CD14-positive monocyte (primary cell): ENCODE measurements at regions not wholly inside any gene's neighbourhood (a gene's known extent, or its start where the extent isn't known, plus 50 kb on each side); places are given as distances from the start of the nearest gene placed in this dataset.
"Not testable (repeated sequence)": the region's sequence is repeated elsewhere in the genome, so short reads cannot be mapped to it uniquely, and the experiment has no call there.

ENCODE experiments used
- DNase-seq, 3 donors: peaks; one replicate each; pipeline ENCODE4 v3.0.0-alpha.2; 2011 to 2022
- H2AFZ ChIP-seq: 2 replicates; pipeline ENCODE4 v1.6.0; 2012; ENCODE audit warnings: mild to moderate bottlenecking, low read depth, low read length, inconsistent platforms; ENCODE audit not compliant: insufficient read depth, poor library complexity, severe bottlenecking
- H3K27ac ChIP-seq, 2 donors: 1 replicate in 1 of 2; 2 replicates in 1 of 2; pipeline ENCODE4 v1.5.1; 2012 to 2013; ENCODE audit warnings: low read length in 2 of 2, control low read depth in 1 of 2, inconsistent platforms in 1 of 2, low read depth in 1 of 2, mild to moderate bottlenecking in 1 of 2
- H3K27me3 ChIP-seq, 2 donors: one replicate each; pipeline versions ENCODE4 v1.6.0 to v1.6.1; 2011 to 2013; ENCODE audit warnings: low read length in 2 of 2; ENCODE audit not compliant: control insufficient read depth in 2 of 2, insufficient read depth in 2 of 2
- H3K36me3 ChIP-seq, 2 donors: replicated peaks in 1 of 2; 1 replicate in 1 of 2; 2 replicates in 1 of 2; pipeline versions ENCODE4 v1.5.1 to v1.6.1; 2012 to 2013; ENCODE audit warnings: low read length in 2 of 2, control low read depth in 1 of 2, inconsistent platforms in 1 of 2, mild to moderate bottlenecking in 1 of 2; ENCODE audit not compliant: insufficient read depth in 2 of 2, control insufficient read depth in 1 of 2
- H3K4me1 ChIP-seq, 2 donors: 1 replicate in 1 of 2; 2 replicates in 1 of 2; pipeline versions ENCODE4 v1.5.1 to v1.6.1; 2012 to 2013; ENCODE audit warnings: low read length in 2 of 2, control low read depth in 1 of 2, inconsistent platforms in 1 of 2, mild to moderate bottlenecking in 1 of 2, moderate library complexity in 1 of 2; ENCODE audit not compliant: insufficient read depth in 2 of 2, control insufficient read depth in 1 of 2
- H3K4me2 ChIP-seq: replicated peaks from 2 replicates; pipeline ENCODE3; 2012; ENCODE audit warnings: low read length, moderate library complexity, mild to moderate bottlenecking; ENCODE audit not compliant: poor library complexity, severe bottlenecking; ENCODE audit errors: extremely low read depth
- H3K4me3 ChIP-seq, 3 experiments: fragments of 200-600 bp in 1 of 3; sonication (generic) in 1 of 3; replicated peaks in 1 of 3; 1 replicate in 2 of 3; 2 replicates in 1 of 3; pipeline ENCODE4 v1.5.1; 2011 to 2013; ENCODE audit warnings: low read length in 3 of 3, mild to moderate bottlenecking in 3 of 3, control low read depth in 2 of 3, low read depth in 2 of 3, inconsistent platforms in 1 of 3, moderate library complexity in 1 of 3
- H3K79me2 ChIP-seq: 2 replicates; pipeline ENCODE4 v1.6.0; 2012; ENCODE audit warnings: mild to moderate bottlenecking, control low read depth, inconsistent platforms, low read length, moderate library complexity; ENCODE audit not compliant: insufficient read depth
- H3K9ac ChIP-seq: 2 replicates; pipeline ENCODE4 v1.6.0; 2017; ENCODE audit warnings: low read length, mild to moderate bottlenecking; ENCODE audit not compliant: insufficient read depth, poor library complexity, severe bottlenecking
- H3K9me3 ChIP-seq, 2 donors: replicated peaks in 1 of 2; 1 replicate in 1 of 2; 2 replicates in 1 of 2; pipeline versions ENCODE4 v1.5.1 to v1.6.1; 2012 to 2013; ENCODE audit warnings: low read length in 2 of 2, control low read depth in 1 of 2; ENCODE audit not compliant: control insufficient read depth in 1 of 2, insufficient read depth in 1 of 2
- H4K20me1 ChIP-seq: 2 replicates; pipeline ENCODE4 v1.6.0; 2012; ENCODE audit warnings: mild to moderate bottlenecking, low read length, control low read depth, moderate library complexity; ENCODE audit not compliant: insufficient read depth
- H3K27ac Mint-ChIP-seq, 7 donors: one replicate each; pipeline ENCODE4 v1.8.0; 2020; ENCODE audit warnings: mild to moderate bottlenecking in 7 of 7, mixed read lengths in 7 of 7, moderate library complexity in 6 of 7, inconsistent platforms in 2 of 7
- H3K27me3 Mint-ChIP-seq, 3 donors: one replicate each; pipeline ENCODE4 v1.8.0; 2021 to 2022; ENCODE audit warnings: low read depth in 3 of 3, mild to moderate bottlenecking in 3 of 3, mixed read lengths in 3 of 3, moderate library complexity in 3 of 3, inconsistent platforms in 1 of 3
- H3K36me3 Mint-ChIP-seq, 2 donors: one replicate each; pipeline ENCODE4 v1.8.0; 2020; ENCODE audit warnings: mixed read lengths in 2 of 2, inconsistent platforms in 1 of 2, mild to moderate bottlenecking in 1 of 2
- H3K4me1 Mint-ChIP-seq: one replicate; pipeline ENCODE4 v1.8.0; 2020; ENCODE audit warnings: mild to moderate bottlenecking, mixed read lengths
- H3K4me3 Mint-ChIP-seq, 2 donors: one replicate each; pipeline ENCODE4 v1.8.0; 2020; ENCODE audit warnings: mild to moderate bottlenecking in 2 of 2, mixed read lengths in 2 of 2, moderate library complexity in 1 of 2
- H3K9me3 Mint-ChIP-seq, 7 donors: one replicate each; pipeline ENCODE4 v1.8.0; 2020 to 2022; ENCODE audit warnings: mixed read lengths in 7 of 7, mild to moderate bottlenecking in 6 of 7, moderate library complexity in 6 of 7, inconsistent platforms in 2 of 7
- WGBS: methylation state at CpG from one replicate; pipeline ENCODE4 v1.1.5; 2013; ENCODE audit warnings: missing lambda C conversion rate; ENCODE audit not compliant: insufficient coverage; 5-methylcytosine and 5-hydroxymethylcytosine counted together
- intact Hi-C, 2 donors: fragments of 100-400 bp; cut with micrococcal nuclease; formaldehyde crosslinking; loops; one replicate each; pipeline versions ENCODE4 v1.15.0 to v1.15.1; 2023

DNA sequence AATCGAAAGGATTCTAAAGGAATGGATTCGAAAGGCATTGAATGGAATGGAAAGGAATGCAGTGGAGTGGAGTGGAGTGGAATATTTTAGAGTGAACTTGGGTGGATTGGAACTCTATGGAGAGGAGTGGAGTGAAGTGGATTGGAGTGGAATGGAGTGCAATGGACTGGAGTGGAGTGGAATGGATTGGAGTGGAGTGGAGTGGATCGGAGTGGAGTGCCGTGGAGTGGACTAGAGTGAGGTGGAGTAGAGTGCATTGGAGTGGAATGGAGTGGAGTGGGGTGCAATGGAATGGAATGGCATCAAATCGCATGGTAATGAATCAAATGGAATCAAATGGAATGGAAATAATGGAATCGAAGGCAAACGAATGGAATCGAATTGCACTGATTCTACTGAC lies 1044.8 kb downstream of the CDY1 start:
- intact Hi-C loops, DNase-seq, H3K27ac Mint-ChIP-seq, H3K4me1 ChIP-seq, H3K27me3 Mint-ChIP-seq, H3K9ac ChIP-seq, H3K79me2 ChIP-seq, H3K27ac ChIP-seq, H2AFZ ChIP-seq, H3K4me2 ChIP-seq, H3K4me3 ChIP-seq, H3K36me3 Mint-ChIP-seq, H3K36me3 ChIP-seq, H3K27me3 ChIP-seq, H3K4me1 Mint-ChIP-seq, H3K4me3 Mint-ChIP-seq, H4K20me1 ChIP-seq: not testable (repeated sequence)
- H3K9me3 ChIP-seq: peaks cover 5 to 33% of the 10 kb centered on the region in 2 donors
- WGBS: 95% methylated on average over 4 of the region's 8 CpGs
- H3K9me3 Mint-ChIP-seq: peaks cover 0 to 55% (median 0%) of the 10 kb centered on the region in 7 donors

DNA sequence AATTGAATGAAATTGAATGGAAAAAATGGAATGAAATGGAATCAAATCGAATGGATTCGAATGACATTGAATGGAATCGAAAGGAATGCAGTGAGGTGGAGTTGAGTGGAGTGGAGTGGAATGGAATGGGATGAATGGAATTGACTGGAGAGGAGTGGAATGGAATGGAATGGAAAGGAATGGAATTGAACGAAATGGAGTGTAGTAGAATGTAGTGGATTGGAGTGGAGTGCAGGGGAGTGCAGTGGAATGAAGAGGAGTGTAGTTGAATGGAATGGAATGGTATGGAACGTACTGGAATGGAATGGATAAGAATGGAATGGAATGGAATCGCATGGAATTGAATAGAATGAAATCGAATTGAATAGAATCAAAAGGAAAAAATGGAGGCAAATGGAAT lies 1047.3 kb downstream of the CDY1 start:
- H3K27ac Mint-ChIP-seq, H3K4me1 ChIP-seq, DNase-seq, H3K4me1 Mint-ChIP-seq, H3K36me3 Mint-ChIP-seq, H3K79me2 ChIP-seq, H3K27me3 Mint-ChIP-seq, H3K4me3 ChIP-seq, intact Hi-C loops, H3K36me3 ChIP-seq, H3K9ac ChIP-seq, H3K27ac ChIP-seq, H4K20me1 ChIP-seq, H3K27me3 ChIP-seq, H3K4me2 ChIP-seq, H3K4me3 Mint-ChIP-seq, H2AFZ ChIP-seq: not testable (repeated sequence)
- 65% methylated on average over 7 of the region's 7 CpGs for WGBS
- H3K9me3 Mint-ChIP-seq: peaks cover 0 to 39% (median 0%) of the 10 kb centered on the region in 7 donors
- H3K9me3 ChIP-seq: peaks cover 5 to 24% of the 10 kb centered on the region in 2 donors

DNA sequence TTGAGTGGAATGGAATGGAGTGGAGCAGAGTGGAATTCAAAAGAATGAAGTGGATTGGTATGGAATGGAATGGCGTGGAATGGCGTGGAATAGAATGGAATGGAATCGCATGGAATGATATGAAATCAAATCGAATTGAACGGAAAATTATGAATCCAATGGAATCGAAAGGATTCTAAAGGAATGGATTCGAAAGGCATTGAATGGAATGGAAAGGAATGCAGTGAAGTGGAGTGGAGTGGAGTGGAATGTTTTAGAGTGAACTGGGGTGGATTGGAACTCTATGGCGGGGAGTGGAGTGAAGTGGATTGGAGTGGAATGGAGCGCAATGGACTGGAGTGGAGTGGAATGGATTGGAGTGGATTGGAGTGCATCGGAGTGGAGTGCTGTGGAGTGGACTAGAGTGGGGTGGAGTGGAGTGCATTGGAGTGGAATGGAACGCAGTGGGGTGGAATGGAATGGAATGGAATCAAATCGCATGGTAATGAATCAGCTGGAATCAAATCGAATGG lies 1048.5 kb downstream of the CDY1 start:
- H3K27me3 Mint-ChIP-seq: not testable (repeated sequence)

DNA sequence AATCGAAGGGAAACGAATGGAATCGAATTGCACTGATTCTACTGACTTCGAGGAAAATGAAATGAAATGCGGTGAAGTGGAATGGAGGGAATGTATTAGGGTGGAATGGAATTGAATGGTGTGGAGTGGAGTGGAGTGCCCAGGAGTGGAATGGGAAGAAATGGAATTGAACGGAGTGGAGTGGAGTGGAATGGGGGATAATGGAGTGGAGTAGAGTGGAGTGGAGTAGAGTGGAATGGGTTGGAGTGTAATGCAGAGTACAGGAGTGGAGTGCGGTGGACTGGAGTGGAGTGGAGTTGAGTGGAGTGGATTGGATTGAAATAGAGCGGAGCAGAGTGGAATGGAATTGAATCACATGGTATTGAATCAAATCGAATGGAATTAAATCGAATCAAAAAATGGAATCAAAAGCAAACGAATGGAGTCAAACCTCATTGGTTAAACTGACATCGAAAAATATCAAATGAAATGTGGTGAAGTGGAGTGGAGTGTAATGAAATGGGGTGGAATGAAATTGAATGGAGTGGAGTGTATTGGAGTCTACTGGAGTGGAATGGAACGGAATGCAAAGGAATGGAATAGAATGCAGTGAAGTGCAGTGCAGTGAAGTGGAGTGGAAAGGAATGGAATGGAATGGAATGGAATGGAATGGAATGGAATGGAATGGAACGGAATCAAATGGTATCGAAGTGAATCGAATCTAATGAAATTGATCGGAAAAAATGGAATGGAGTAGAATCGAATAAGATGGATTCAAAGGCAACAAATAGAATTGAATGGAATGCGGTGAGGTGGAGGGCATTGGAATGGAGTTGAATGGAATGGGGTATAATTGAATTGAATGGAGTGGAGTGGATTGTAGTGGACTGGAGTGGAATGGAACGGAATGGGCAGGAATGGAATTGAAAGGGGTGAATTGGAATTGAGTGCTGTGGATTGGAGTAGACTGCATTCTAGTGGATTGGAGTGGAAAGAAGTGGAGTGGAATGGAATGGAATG lies 1049.3 kb downstream of the CDY1 start:
- H3K4me1 Mint-ChIP-seq, H3K4me3 Mint-ChIP-seq, H3K27me3 Mint-ChIP-seq, H3K9ac ChIP-seq, H3K4me1 ChIP-seq, H3K79me2 ChIP-seq, H3K36me3 ChIP-seq, H3K27me3 ChIP-seq, H3K4me2 ChIP-seq, H2AFZ ChIP-seq, H3K36me3 Mint-ChIP-seq, H3K27ac Mint-ChIP-seq, H4K20me1 ChIP-seq, H3K27ac ChIP-seq, intact Hi-C loops, H3K4me3 ChIP-seq: not testable (repeated sequence)
- WGBS: 78% methylated on average over 20 of the region's 20 CpGs
- DNase-seq: peak in 2 of 3 donors; percentile 20 to 41
- H3K9me3 ChIP-seq: peaks cover 5 to 18% of the 10 kb centered on the region in 2 donors
- peaks cover 0 to 26% (median 0%) of the 10 kb centered on the region in 7 donors for H3K9me3 Mint-ChIP-seq

More for the DNA sequence above, 1048.5 kb downstream of the CDY1 start:
- H3K4me2 ChIP-seq, H3K36me3 Mint-ChIP-seq, H3K36me3 ChIP-seq, H3K4me3 Mint-ChIP-seq, intact Hi-C loops, H3K4me1 ChIP-seq, H4K20me1 ChIP-seq, H3K27ac Mint-ChIP-seq, H3K27ac ChIP-seq, H3K27me3 ChIP-seq, H3K9ac ChIP-seq, H3K4me1 Mint-ChIP-seq, H3K79me2 ChIP-seq, H2AFZ ChIP-seq, H3K4me3 ChIP-seq: not testable (repeated sequence)
- peak in 2 of 3 donors; percentile 0 to 21 for DNase-seq
- WGBS: 71% methylated on average over 13 of the region's 13 CpGs
- peaks cover 0 to 28% (median 0%) of the 10 kb centered on the region in 7 donors for H3K9me3 Mint-ChIP-seq
- H3K9me3 ChIP-seq: peaks cover 5 to 18% of the 10 kb centered on the region in 2 donors
